H9 (cell line): ENCODE measurements at regions not wholly inside any gene's neighbourhood (a gene's known extent, or its start where the extent isn't known, plus 50 kb on each side); places are given as distances from the start of the nearest gene placed in this dataset.

Experiments used
- DNase-seq: peaks from one replicate; pipeline ENCODE4 v3.0.0-alpha.2; 2017
- H2AFZ ChIP-seq: one replicate; pipeline ENCODE4 v1.6.1; 2013; ENCODE audit warnings: mild to moderate bottlenecking, low read length, control low read depth, moderate library complexity
- H2AK5ac ChIP-seq: 2 replicates; pipeline ENCODE4 v1.6.1; 2013; ENCODE audit warnings: low read length, control low read depth, mixed read lengths; ENCODE audit not compliant: insufficient read length
- H2BK120ac ChIP-seq: one replicate; pipeline ENCODE4 v1.6.1; 2013; ENCODE audit warnings: low read depth, mild to moderate bottlenecking, low read length, control low read depth, inconsistent platforms; ENCODE audit not compliant: poor library complexity, severe bottlenecking
- H2BK12ac ChIP-seq: 2 replicates; pipeline ENCODE4 v1.6.1; 2013; ENCODE audit warnings: low read length, control low read depth, mixed read lengths, low read depth; ENCODE audit not compliant: insufficient read length
- H2BK15ac ChIP-seq: 2 replicates; pipeline ENCODE4 v1.6.1; 2013; ENCODE audit warnings: low read depth, low read length, control low read depth
- H2BK20ac ChIP-seq: one replicate; pipeline ENCODE4 v1.6.1; 2013; ENCODE audit warnings: low read depth, mild to moderate bottlenecking, low read length, control low read depth, inconsistent platforms; ENCODE audit not compliant: poor library complexity, severe bottlenecking
- H2BK5ac ChIP-seq: 2 replicates; pipeline ENCODE4 v1.6.1; 2013; ENCODE audit warnings: low read length, control low read depth, mixed read lengths; ENCODE audit not compliant: insufficient read length
- H3K14ac ChIP-seq: 2 replicates; pipeline ENCODE4 v1.6.1; 2013; ENCODE audit warnings: low read length, control low read depth; ENCODE audit not compliant: insufficient read depth
- H3K18ac ChIP-seq: 2 replicates; pipeline ENCODE4 v1.6.1; 2013; ENCODE audit warnings: low read depth, mild to moderate bottlenecking, mixed read lengths, low read length, control low read depth; ENCODE audit not compliant: insufficient read length
- H3K23ac ChIP-seq: 2 replicates; pipeline ENCODE4 v1.6.1; 2013; ENCODE audit warnings: low read length, control low read depth, mixed read lengths, low read depth; ENCODE audit not compliant: insufficient read length
- H3K23me2 ChIP-seq: 2 replicates; pipeline ENCODE4 v1.6.1; 2013; ENCODE audit warnings: low read depth, mild to moderate bottlenecking, mixed read lengths, low read length, control low read depth; ENCODE audit not compliant: insufficient read length, poor library complexity, severe bottlenecking
- H3K27ac ChIP-seq: 2 replicates; pipeline ENCODE4 v1.5.1; 2013; ENCODE audit warnings: low read length, control low read depth, mixed read lengths, low read depth; ENCODE audit not compliant: insufficient read length
- H3K27me3 ChIP-seq: 2 replicates; pipeline ENCODE4 v1.6.1; 2013; ENCODE audit warnings: low read length, control low read depth, inconsistent platforms; ENCODE audit not compliant: insufficient read depth
- H3K4ac ChIP-seq: 2 replicates; pipeline ENCODE4 v1.6.1; 2013; ENCODE audit warnings: low read depth, mild to moderate bottlenecking, control low read depth, inconsistent platforms, low read length, moderate library complexity
- H3K4me1 ChIP-seq: 2 replicates; pipeline ENCODE4 v1.6.1; 2013; ENCODE audit warnings: low read length, control low read depth, inconsistent platforms; ENCODE audit not compliant: insufficient read depth
- H3K4me2 ChIP-seq: 2 replicates; pipeline ENCODE4 v1.6.1; 2013; ENCODE audit warnings: low read length, control low read depth, mixed read lengths; ENCODE audit not compliant: insufficient read length, insufficient read depth
- H3K56ac ChIP-seq: 2 replicates; pipeline ENCODE4 v1.6.1; 2013; ENCODE audit warnings: low read depth, mild to moderate bottlenecking, mixed read lengths, low read length, control low read depth; ENCODE audit not compliant: insufficient read length
- H3K79me1 ChIP-seq: 2 replicates; pipeline ENCODE4 v1.6.1; 2013; ENCODE audit warnings: low read depth, mild to moderate bottlenecking, moderate library complexity, low read length, control low read depth, inconsistent platforms; ENCODE audit not compliant: insufficient read depth, poor library complexity, severe bottlenecking
- H3K79me2 ChIP-seq: 2 replicates; pipeline ENCODE4 v1.6.1; 2013; ENCODE audit warnings: low read length, control low read depth, inconsistent platforms; ENCODE audit not compliant: insufficient read depth
- H3K9ac ChIP-seq: 2 replicates; pipeline ENCODE4 v1.6.1; 2013; ENCODE audit warnings: low read length, control low read depth, mixed read lengths; ENCODE audit not compliant: insufficient read length; ENCODE audit errors: extremely low read depth
- H3K9me3 ChIP-seq: one replicate; pipeline ENCODE4 v1.6.1; 2013; ENCODE audit warnings: low read depth, low read length, inconsistent platforms; ENCODE audit not compliant: control insufficient read depth
- H3T11ph ChIP-seq: one replicate; pipeline ENCODE4 v1.6.1; 2013; ENCODE audit warnings: mild to moderate bottlenecking, low read length, control low read depth, inconsistent platforms
- H4K20me1 ChIP-seq: one replicate; pipeline ENCODE4 v1.6.1; 2013; ENCODE audit not compliant: control insufficient read depth, insufficient read length, insufficient read depth
- H4K5ac ChIP-seq: 2 replicates; pipeline ENCODE4 v1.6.1; 2013; ENCODE audit warnings: low read depth, mild to moderate bottlenecking, mixed read lengths, low read length, control low read depth; ENCODE audit not compliant: insufficient read length
- H4K8ac ChIP-seq: replicated peaks from 2 replicates; pipeline ENCODE4 v1.6.1; 2013; ENCODE audit warnings: low read length, control low read depth, mixed read lengths, low read depth; ENCODE audit not compliant: insufficient read length
- H4K91ac ChIP-seq: 2 replicates; pipeline ENCODE4 v1.6.1; 2013; ENCODE audit warnings: low read depth, mild to moderate bottlenecking, moderate library complexity, mixed read lengths, low read length, control low read depth; ENCODE audit not compliant: insufficient read length
- H3K27ac Mint-ChIP-seq, 3 experiments: 2 replicates in 2 of 3; 3 replicates in 1 of 3; pipeline ENCODE4 v1.8.0; 2020 to 2021; ENCODE audit warnings: mixed read lengths in 3 of 3, mild to moderate bottlenecking in 1 of 3, moderate library complexity in 1 of 3
- H3K27me3 Mint-ChIP-seq: 2 replicates; pipeline ENCODE4 v1.8.0; 2021; ENCODE audit warnings: low read depth, mild to moderate bottlenecking, moderate library complexity, mixed read lengths
- H3K36me3 Mint-ChIP-seq, 3 experiments: 2 replicates in 2 of 3; 3 replicates in 1 of 3; pipeline ENCODE4 v1.8.0; 2020 to 2021; ENCODE audit warnings: low read depth in 3 of 3, mixed read lengths in 3 of 3; ENCODE audit not compliant: insufficient read depth in 1 of 3
- H3K4me1 Mint-ChIP-seq, 2 experiments: 2 replicates each; pipeline ENCODE4 v1.8.0; 2020; ENCODE audit warnings: mixed read lengths in 2 of 2
- H3K4me3 Mint-ChIP-seq, 2 experiments: 2 replicates in 1 of 2; 3 replicates in 1 of 2; pipeline ENCODE4 v1.8.0; 2020 to 2021; ENCODE audit warnings: mild to moderate bottlenecking in 2 of 2, mixed read lengths in 2 of 2, moderate library complexity in 1 of 2
- H3K9me3 Mint-ChIP-seq, 2 experiments: 2 replicates in 1 of 2; 3 replicates in 1 of 2; pipeline ENCODE4 v1.8.0; 2020; ENCODE audit warnings: mild to moderate bottlenecking in 2 of 2, mixed read lengths in 2 of 2, moderate library complexity in 1 of 2
- WGBS: extraction: QIAGEN DNeasy Blood & Tissue Kit; methylation state at CpG from one replicate; pipeline ENCODE4 v1.1.7; 2013; ENCODE audit warnings: missing lambda C conversion rate, low lambda C conversion rate, mixed read lengths; ENCODE audit not compliant: insufficient read length; ENCODE audit errors: extremely low coverage; 5-methylcytosine and 5-hydroxymethylcytosine counted together
- TF ChIP-seq, protein P1 (sequence below): fragments of 200-600 bp; sonication (generic); conservative IDR thresholded peaks from 3 replicates; pipeline ENCODE4 v1.8.0; 2021; ENCODE audit warnings: antibody characterized with exemption, mild to moderate bottlenecking

DNA sequence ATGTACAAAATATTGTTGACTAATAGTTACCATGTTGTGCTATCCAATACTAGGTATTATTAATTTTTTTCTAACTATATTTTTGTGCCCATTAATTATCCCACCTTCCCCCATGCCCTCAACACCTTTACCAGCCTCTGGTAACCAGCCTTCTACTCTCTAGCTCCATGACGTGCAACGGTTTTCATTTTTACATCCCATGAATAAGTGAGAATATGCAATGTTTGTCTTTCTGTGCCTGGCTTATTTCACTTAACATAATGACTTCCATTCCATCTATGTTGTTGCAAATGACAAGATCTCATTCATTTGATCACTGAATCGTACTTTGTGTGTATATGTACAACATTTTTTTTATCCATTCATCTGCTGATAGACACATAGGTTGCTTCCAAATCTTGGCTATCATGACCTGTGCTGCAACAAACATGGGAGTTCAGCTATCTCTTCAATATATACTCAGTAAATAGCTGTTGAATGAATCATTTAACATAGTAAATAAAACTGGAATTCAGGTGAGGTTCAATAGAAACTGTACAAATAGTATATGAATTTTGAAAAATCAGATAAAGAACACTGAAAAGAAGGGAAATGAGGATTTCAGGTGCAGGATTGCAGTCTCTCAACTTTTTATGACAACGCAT, 509.0 kb upstream of the MIR17HG start:
- no peak overlapping the region for H3K27ac Mint-ChIP-seq

More for the DNA sequence above, 509.0 kb upstream of the MIR17HG start:
- Histone ChIP-seq H4K20me1 (no peaks in the 10 kb centered on the region), H2BK20ac (no peak overlapping the region), H3K4me2 (no peak overlapping the region), H3K23ac (no peak overlapping the region), H2BK120ac (no peak overlapping the region), H3K9me3 (no peaks in the 10 kb centered on the region), H3K27ac (no peak overlapping the region), H4K8ac (no peak overlapping the region), H3K79me2 (no peaks in the 10 kb centered on the region), H3K9ac (no peak overlapping the region), H3K18ac (no peak overlapping the region), H3K23me2 (no peaks in the 10 kb centered on the region), H2AK5ac (no peak overlapping the region), H3K4ac (no peak overlapping the region), H2BK15ac (no peak overlapping the region), H3K79me1 (no peaks in the 10 kb centered on the region), H2BK5ac (no peak overlapping the region), H3K4me1 (no peaks in the 10 kb centered on the region; the same call in 1 of the 2 replicates), H3T11ph (no peak overlapping the region), H3K14ac (no peak overlapping the region), H3K27me3 (no peaks in the 10 kb centered on the region), H3K56ac (no peak overlapping the region), H2AFZ (no peak overlapping the region), H2BK12ac (no peak overlapping the region), H4K91ac (no peak overlapping the region), H4K5ac (no peak overlapping the region)
- no CpG with 5 or more reads among the region's 4 CpGs for WGBS
- Mint-ChIP-seq H3K27me3 (no peaks in the 10 kb centered on the region), H3K4me3 (no peak overlapping the region), H3K9me3 (peaks cover 6 to 10% of the 10 kb centered on the region in 2 experiments; a peak in 4 of 5 replicates), H3K36me3 (peaks cover 0 to 2% (median 0%) of the 10 kb centered on the region in 3 experiments; a peak in 4 of 7 replicates), H3K4me1 (peaks cover 0 to 19% of the 10 kb centered on the region in 2 experiments; a peak in 2 of 4 replicates)
- TF ChIP-seq, protein P1, sequence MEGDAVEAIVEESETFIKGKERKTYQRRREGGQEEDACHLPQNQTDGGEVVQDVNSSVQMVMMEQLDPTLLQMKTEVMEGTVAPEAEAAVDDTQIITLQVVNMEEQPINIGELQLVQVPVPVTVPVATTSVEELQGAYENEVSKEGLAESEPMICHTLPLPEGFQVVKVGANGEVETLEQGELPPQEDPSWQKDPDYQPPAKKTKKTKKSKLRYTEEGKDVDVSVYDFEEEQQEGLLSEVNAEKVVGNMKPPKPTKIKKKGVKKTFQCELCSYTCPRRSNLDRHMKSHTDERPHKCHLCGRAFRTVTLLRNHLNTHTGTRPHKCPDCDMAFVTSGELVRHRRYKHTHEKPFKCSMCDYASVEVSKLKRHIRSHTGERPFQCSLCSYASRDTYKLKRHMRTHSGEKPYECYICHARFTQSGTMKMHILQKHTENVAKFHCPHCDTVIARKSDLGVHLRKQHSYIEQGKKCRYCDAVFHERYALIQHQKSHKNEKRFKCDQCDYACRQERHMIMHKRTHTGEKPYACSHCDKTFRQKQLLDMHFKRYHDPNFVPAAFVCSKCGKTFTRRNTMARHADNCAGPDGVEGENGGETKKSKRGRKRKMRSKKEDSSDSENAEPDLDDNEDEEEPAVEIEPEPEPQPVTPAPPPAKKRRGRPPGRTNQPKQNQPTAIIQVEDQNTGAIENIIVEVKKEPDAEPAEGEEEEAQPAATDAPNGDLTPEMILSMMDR, result no peak
- no peak for DNase-seq
